ENCODE measurements at regions not wholly inside any gene's neighbourhood (a gene's known extent, or its start where the extent isn't known, plus 50 kb on each side); places are given as distances from the start of the nearest gene placed in this dataset.

DNA sequence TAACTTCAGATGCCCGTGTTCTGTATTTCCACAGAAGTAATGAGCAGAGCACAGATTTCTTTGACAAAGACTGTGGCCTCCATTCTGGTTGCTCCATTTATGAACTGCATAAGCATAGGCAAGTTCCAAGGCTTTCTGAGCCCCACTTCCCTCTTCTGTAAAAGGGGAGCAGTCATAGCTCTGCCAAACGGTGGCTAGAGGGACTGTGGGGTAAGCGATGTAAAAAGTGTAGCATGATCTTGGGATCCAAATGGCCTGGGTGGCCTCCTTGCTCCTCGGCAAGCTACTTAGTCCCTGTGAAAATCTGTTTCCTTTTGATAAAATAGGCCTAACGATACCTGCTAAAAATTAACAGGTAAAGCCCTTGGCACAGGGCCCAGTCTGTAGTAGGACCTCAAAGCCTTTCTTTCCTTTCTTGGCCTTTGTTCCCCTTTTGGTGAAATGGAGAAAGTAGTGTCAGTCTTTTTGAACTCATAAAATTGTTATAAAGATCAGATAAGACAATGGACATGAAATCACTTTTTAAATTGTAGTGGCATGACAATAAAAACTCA lies 646.6 kb downstream of the ACTL7B start:
- TF ChIP-seq, protein P1, sequence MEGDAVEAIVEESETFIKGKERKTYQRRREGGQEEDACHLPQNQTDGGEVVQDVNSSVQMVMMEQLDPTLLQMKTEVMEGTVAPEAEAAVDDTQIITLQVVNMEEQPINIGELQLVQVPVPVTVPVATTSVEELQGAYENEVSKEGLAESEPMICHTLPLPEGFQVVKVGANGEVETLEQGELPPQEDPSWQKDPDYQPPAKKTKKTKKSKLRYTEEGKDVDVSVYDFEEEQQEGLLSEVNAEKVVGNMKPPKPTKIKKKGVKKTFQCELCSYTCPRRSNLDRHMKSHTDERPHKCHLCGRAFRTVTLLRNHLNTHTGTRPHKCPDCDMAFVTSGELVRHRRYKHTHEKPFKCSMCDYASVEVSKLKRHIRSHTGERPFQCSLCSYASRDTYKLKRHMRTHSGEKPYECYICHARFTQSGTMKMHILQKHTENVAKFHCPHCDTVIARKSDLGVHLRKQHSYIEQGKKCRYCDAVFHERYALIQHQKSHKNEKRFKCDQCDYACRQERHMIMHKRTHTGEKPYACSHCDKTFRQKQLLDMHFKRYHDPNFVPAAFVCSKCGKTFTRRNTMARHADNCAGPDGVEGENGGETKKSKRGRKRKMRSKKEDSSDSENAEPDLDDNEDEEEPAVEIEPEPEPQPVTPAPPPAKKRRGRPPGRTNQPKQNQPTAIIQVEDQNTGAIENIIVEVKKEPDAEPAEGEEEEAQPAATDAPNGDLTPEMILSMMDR (IDR thresholded peaks at IDR 0.05; ENCODE audit: low read depth, low read length, missing input control): no peak
- TF ChIP-seq RAD21 (IDR thresholded peaks at IDR 0.05) (no peak), HNF4G (IDR thresholded peaks at IDR 0.05) (no peak), JUND (IDR thresholded peaks at IDR 0.05) (no peak), EGR1 (IDR thresholded peaks at IDR 0.05; ENCODE audit: low read depth in 2 of 2) (no peak), SP1 (IDR thresholded peaks at IDR 0.05) (no peak), GABPA (IDR thresholded peaks at IDR 0.05 in 1 of 2, conservative IDR thresholded peaks at IDR 0.05 in 1 of 2) (no peak), YY1 (IDR thresholded peaks at IDR 0.05) (no peak), HNF4A (conservative IDR thresholded peaks at IDR 0.05) (no peak), RXRA (IDR thresholded peaks at IDR 0.05) (no peak), TAF1 (conservative IDR thresholded peaks at IDR 0.05) (no peak)
- TF ChIP-seq, protein P2, sequence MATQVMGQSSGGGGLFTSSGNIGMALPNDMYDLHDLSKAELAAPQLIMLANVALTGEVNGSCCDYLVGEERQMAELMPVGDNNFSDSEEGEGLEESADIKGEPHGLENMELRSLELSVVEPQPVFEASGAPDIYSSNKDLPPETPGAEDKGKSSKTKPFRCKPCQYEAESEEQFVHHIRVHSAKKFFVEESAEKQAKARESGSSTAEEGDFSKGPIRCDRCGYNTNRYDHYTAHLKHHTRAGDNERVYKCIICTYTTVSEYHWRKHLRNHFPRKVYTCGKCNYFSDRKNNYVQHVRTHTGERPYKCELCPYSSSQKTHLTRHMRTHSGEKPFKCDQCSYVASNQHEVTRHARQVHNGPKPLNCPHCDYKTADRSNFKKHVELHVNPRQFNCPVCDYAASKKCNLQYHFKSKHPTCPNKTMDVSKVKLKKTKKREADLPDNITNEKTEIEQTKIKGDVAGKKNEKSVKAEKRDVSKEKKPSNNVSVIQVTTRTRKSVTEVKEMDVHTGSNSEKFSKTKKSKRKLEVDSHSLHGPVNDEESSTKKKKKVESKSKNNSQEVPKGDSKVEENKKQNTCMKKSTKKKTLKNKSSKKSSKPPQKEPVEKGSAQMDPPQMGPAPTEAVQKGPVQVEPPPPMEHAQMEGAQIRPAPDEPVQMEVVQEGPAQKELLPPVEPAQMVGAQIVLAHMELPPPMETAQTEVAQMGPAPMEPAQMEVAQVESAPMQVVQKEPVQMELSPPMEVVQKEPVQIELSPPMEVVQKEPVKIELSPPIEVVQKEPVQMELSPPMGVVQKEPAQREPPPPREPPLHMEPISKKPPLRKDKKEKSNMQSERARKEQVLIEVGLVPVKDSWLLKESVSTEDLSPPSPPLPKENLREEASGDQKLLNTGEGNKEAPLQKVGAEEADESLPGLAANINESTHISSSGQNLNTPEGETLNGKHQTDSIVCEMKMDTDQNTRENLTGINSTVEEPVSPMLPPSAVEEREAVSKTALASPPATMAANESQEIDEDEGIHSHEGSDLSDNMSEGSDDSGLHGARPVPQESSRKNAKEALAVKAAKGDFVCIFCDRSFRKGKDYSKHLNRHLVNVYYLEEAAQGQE (IDR thresholded peaks at IDR 0.05): no peak
- TF ChIP-seq, protein P3, sequence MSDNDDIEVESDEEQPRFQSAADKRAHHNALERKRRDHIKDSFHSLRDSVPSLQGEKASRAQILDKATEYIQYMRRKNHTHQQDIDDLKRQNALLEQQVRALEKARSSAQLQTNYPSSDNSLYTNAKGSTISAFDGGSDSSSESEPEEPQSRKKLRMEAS (IDR thresholded peaks at IDR 0.05): no peak
